ENCODE measurements at regions not wholly inside any gene's neighbourhood (a gene's known extent, or its start where the extent isn't known, plus 50 kb on each side); places are given as distances from the start of the nearest gene placed in this dataset.
"Not testable (repeated sequence)": the region's sequence is repeated elsewhere in the genome, so short reads cannot be mapped to it uniquely, and the experiment has no call there.

GRCh38 chr4:103885152-103885551 lies 165.4 kb upstream of the TACR3 start:
- no peak overlapping the region for H3K9ac ChIP-seq (ENCODE audit: low read length in 2 of 2)
- H3K9me3 ChIP-seq (ENCODE audit: control insufficient read depth in 2 of 2, low read length in 2 of 2): no peaks in the 10 kb centered on the region
- no peak overlapping the region for H3K4me3 ChIP-seq (ENCODE audit: low read length in 2 of 2)
- no peaks in the 10 kb centered on the region for H3K36me3 ChIP-seq (ENCODE audit: control insufficient read depth in 2 of 2, insufficient read depth in 2 of 2, low read length in 2 of 2)
- H3K4me1 ChIP-seq (ENCODE audit: control insufficient read depth, insufficient read depth, low read length): no peaks in the 10 kb centered on the region
- no peak overlapping the region for H3K27ac ChIP-seq (ENCODE audit: low read length)
- H3K27me3 ChIP-seq (ENCODE audit: control insufficient read depth in 1 of 2, insufficient read depth in 2 of 2, low read length in 2 of 2): no peaks in the 10 kb centered on the region

DNA sequence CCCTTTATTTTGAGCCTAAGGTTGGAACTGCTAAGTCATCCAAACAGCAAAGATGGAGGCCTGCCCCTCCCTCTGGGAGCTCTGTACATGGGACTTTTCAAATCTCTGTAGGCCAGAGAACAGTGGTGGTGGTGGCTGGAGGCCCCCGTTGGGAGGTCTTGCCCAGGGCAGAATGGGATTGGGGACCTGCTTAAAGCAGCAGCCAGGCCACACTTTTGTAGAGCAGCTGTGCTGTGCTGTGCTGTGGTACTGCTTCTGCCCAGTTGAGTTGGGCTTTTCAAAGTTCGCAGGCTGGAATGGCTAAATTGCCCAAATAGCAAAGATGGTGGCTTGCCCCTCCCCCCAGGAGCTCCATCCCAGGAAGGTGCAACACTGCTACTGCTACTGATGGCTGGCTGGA lies 147.5 kb upstream of the TACR3 start:
- no peaks in the 10 kb centered on the region for H3K36me3 ChIP-seq (ENCODE audit: control insufficient read depth in 2 of 2, insufficient read depth in 2 of 2, low read length in 2 of 2)
- no peaks in the 10 kb centered on the region for H3K4me1 ChIP-seq (ENCODE audit: control insufficient read depth, insufficient read depth, low read length)
- no peaks in the 10 kb centered on the region for H3K27me3 ChIP-seq (ENCODE audit: control insufficient read depth in 1 of 2, insufficient read depth in 2 of 2, low read length in 2 of 2)
- no peak overlapping the region for H3K27ac ChIP-seq (ENCODE audit: low read length)
- no peak overlapping the region for H3K4me3 ChIP-seq (ENCODE audit: low read length in 2 of 2)
- H3K9me3 ChIP-seq (ENCODE audit: control insufficient read depth in 2 of 2, low read length in 2 of 2): no peaks in the 10 kb centered on the region
- no peak overlapping the region for H3K9ac ChIP-seq (ENCODE audit: low read length in 2 of 2)

DNA sequence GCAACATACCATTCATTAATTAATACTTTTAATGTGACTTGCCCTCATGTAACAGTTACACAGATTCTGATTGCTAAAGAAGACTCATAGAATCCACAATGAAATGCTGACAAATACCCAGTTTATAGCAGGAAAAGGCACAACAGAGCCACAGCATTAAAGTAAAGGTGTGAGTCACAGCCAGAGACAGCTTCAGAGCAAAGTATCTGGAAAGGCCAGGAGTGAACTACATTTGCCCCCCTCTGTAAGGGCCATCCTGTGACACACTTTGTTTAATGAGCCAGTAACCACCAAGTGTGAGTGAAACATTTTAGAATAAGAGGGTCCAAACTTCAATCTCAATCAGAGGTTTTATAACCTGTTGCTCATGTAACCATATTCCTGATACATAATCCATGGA lies 133.8 kb upstream of the TACR3 start:
- no peaks in the 10 kb centered on the region for H3K9me3 ChIP-seq (ENCODE audit: control insufficient read depth in 2 of 2, low read length in 2 of 2)
- no peaks in the 10 kb centered on the region for H3K4me1 ChIP-seq (ENCODE audit: control insufficient read depth, insufficient read depth, low read length)
- no peaks in the 10 kb centered on the region for H3K27me3 ChIP-seq (ENCODE audit: control insufficient read depth in 1 of 2, insufficient read depth in 2 of 2, low read length in 2 of 2)
- no peaks in the 10 kb centered on the region for H3K36me3 ChIP-seq (ENCODE audit: control insufficient read depth in 2 of 2, insufficient read depth in 2 of 2, low read length in 2 of 2)
- H3K4me3 ChIP-seq (ENCODE audit: low read length in 2 of 2): no peak overlapping the region
- H3K9ac ChIP-seq (ENCODE audit: low read length in 2 of 2): no peak overlapping the region
- H3K27ac ChIP-seq (ENCODE audit: low read length): no peak overlapping the region

GRCh38 chr4:103853146-103853545 lies 133.4 kb upstream of the TACR3 start:
- Histone ChIP-seq H3K4me1 (ENCODE audit: control insufficient read depth, insufficient read depth, low read length) (no peaks in the 10 kb centered on the region), H3K4me3 (ENCODE audit: low read length in 2 of 2) (no peak overlapping the region), H3K9me3 (ENCODE audit: control insufficient read depth in 2 of 2, low read length in 2 of 2) (peaks cover 0 to 2% of the 10 kb centered on the region in 2 donors), H3K36me3 (ENCODE audit: control insufficient read depth in 2 of 2, insufficient read depth in 2 of 2, low read length in 2 of 2) (no peaks in the 10 kb centered on the region), H3K9ac (ENCODE audit: low read length in 2 of 2) (no peak overlapping the region), H3K27ac (ENCODE audit: low read length) (no peak overlapping the region), H3K27me3 (ENCODE audit: control insufficient read depth in 1 of 2, insufficient read depth in 2 of 2, low read length in 2 of 2) (no peaks in the 10 kb centered on the region)

DNA sequence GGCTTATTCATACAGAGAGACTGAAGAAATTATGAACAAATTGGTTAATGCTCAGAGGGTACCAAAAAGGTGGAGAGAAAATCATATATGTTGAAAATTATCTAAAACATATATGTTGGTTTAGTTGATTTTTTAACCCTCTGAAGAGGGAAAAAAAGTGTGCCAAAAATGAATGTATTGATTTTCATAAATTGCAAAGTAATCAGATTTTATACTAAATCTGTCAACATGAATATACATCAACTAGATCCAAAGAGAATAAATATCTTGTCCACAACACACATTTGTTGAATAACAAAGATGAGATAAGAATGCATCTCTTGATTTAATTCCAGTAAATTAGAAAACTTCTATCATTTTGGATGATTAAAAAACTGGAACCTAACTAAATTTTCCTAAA lies 125.3 kb upstream of the TACR3 start:
- no peaks in the 10 kb centered on the region for H3K27me3 ChIP-seq (ENCODE audit: control insufficient read depth in 1 of 2, insufficient read depth in 2 of 2, low read length in 2 of 2)
- peaks cover 0 to 4% of the 10 kb centered on the region in 2 donors for H3K9me3 ChIP-seq (ENCODE audit: control insufficient read depth in 2 of 2, low read length in 2 of 2)
- H3K27ac ChIP-seq (ENCODE audit: low read length): no peak overlapping the region
- no peak overlapping the region for H3K9ac ChIP-seq (ENCODE audit: low read length in 2 of 2)
- H3K36me3 ChIP-seq (ENCODE audit: control insufficient read depth in 2 of 2, insufficient read depth in 2 of 2, low read length in 2 of 2): no peaks in the 10 kb centered on the region
- H3K4me1 ChIP-seq (ENCODE audit: control insufficient read depth, insufficient read depth, low read length): no peaks in the 10 kb centered on the region
- no peak overlapping the region for H3K4me3 ChIP-seq (ENCODE audit: low read length in 2 of 2)

- Histone ChIP-seq H3K4me3 (ENCODE audit: low read length in 2 of 2) (no peak overlapping the region), H3K4me1 (ENCODE audit: control insufficient read depth, insufficient read depth, low read length) (no peaks in the 10 kb centered on the region), H3K9ac (ENCODE audit: low read length in 2 of 2) (no peak overlapping the region), H3K27ac (ENCODE audit: low read length) (no peak overlapping the region), H3K27me3 (ENCODE audit: control insufficient read depth in 1 of 2, insufficient read depth in 2 of 2, low read length in 2 of 2) (no peaks in the 10 kb centered on the region), H3K36me3 (ENCODE audit: control insufficient read depth in 2 of 2, insufficient read depth in 2 of 2, low read length in 2 of 2) (no peaks in the 10 kb centered on the region), H3K9me3 (ENCODE audit: control insufficient read depth in 2 of 2, low read length in 2 of 2) (no peaks in the 10 kb centered on the region)
Observed at GRCh38 chr4:103842637-103843239, 123.0 kb upstream of the TACR3 start.

GRCh38 chr4:103842076-103842475 lies 122.3 kb upstream of the TACR3 start:
- Histone ChIP-seq H3K9ac (ENCODE audit: low read length in 2 of 2) (no peak overlapping the region), H3K36me3 (ENCODE audit: control insufficient read depth in 2 of 2, insufficient read depth in 2 of 2, low read length in 2 of 2) (no peaks in the 10 kb centered on the region), H3K4me3 (ENCODE audit: low read length in 2 of 2) (no peak overlapping the region), H3K4me1 (ENCODE audit: control insufficient read depth, insufficient read depth, low read length) (no peaks in the 10 kb centered on the region), H3K27me3 (ENCODE audit: control insufficient read depth in 1 of 2, insufficient read depth in 2 of 2, low read length in 2 of 2) (no peaks in the 10 kb centered on the region), H3K27ac (ENCODE audit: low read length) (no peak overlapping the region), H3K9me3 (ENCODE audit: control insufficient read depth in 2 of 2, low read length in 2 of 2) (no peaks in the 10 kb centered on the region)

DNA sequence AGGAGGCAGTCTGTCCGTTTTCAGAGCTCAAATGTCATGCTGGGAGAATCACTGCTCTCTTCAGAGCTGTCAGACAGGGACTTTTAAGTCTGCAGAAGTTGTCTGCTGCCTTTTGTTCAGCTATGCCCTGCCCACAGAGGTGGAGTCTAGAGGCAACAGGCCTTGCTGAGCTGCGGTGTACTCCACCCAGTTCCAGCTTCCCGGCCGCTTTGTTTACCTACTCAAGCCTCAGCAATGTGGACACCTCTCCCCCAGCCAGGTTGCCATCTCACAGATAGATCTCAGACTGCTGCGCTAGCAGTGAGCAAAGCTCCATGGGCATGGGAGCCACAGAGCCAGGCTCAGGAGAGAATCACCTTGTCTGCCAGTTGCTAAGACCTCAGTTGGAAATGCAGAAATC lies 90.5 kb upstream of the TACR3 start:
- H3K27ac ChIP-seq (ENCODE audit: low read length); H3K9me3 ChIP-seq (ENCODE audit: control insufficient read depth in 2 of 2, low read length in 2 of 2): not testable (repeated sequence)

GRCh38 chr4:103802766-103803165 lies 83.0 kb upstream of the TACR3 start:
- no peak overlapping the region for H3K27ac ChIP-seq (ENCODE audit: low read length)
- H3K4me3 ChIP-seq (ENCODE audit: low read length in 2 of 2): no peak overlapping the region
- no peaks in the 10 kb centered on the region for H3K36me3 ChIP-seq (ENCODE audit: control insufficient read depth in 2 of 2, insufficient read depth in 2 of 2, low read length in 2 of 2)
- no peak overlapping the region for H3K9ac ChIP-seq (ENCODE audit: low read length in 2 of 2)
- H3K4me1 ChIP-seq (ENCODE audit: control insufficient read depth, insufficient read depth, low read length): no peaks in the 10 kb centered on the region
- no peaks in the 10 kb centered on the region for H3K9me3 ChIP-seq (ENCODE audit: control insufficient read depth in 2 of 2, low read length in 2 of 2)
- H3K27me3 ChIP-seq (ENCODE audit: control insufficient read depth in 1 of 2, insufficient read depth in 2 of 2, low read length in 2 of 2): no peaks in the 10 kb centered on the region

More for the DNA sequence above, 90.5 kb upstream of the TACR3 start:
- H3K27me3 ChIP-seq (ENCODE audit: control insufficient read depth in 1 of 2, insufficient read depth in 2 of 2, low read length in 2 of 2); H3K4me3 ChIP-seq (ENCODE audit: low read length in 2 of 2); H3K9ac ChIP-seq (ENCODE audit: low read length in 2 of 2); H3K4me1 ChIP-seq (ENCODE audit: control insufficient read depth, insufficient read depth, low read length); H3K36me3 ChIP-seq (ENCODE audit: control insufficient read depth in 2 of 2, insufficient read depth in 2 of 2, low read length in 2 of 2): not testable (repeated sequence)

DNA sequence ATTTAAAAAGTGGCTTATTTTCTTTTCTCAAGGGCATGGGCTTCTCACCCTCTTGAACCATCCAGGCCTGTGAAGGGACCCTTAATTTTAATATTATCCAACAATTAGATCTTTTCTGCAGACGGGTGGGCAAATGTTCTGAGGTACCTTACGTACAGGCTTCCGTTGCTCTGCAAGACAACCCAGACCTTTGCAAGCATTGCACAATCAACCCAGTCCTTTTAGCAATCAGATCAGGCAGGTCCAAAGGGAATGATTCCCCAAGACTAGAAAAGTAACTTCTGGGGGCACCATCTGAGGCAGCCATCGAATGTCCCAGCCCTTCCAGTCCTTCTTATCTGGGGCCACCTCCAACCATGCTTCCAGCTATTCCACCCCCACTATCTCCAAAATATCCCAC lies 67.3 kb upstream of the TACR3 start:
- H3K27me3 ChIP-seq (ENCODE audit: control insufficient read depth in 1 of 2, insufficient read depth in 2 of 2, low read length in 2 of 2): no peaks in the 10 kb centered on the region
- no peaks in the 10 kb centered on the region for H3K36me3 ChIP-seq (ENCODE audit: control insufficient read depth in 2 of 2, insufficient read depth in 2 of 2, low read length in 2 of 2)
- no peak overlapping the region for H3K27ac ChIP-seq (ENCODE audit: low read length)
- H3K9ac ChIP-seq (ENCODE audit: low read length in 2 of 2): no peak overlapping the region
- peaks cover 6 to 10% of the 10 kb centered on the region in 2 donors for H3K9me3 ChIP-seq (ENCODE audit: control insufficient read depth in 2 of 2, low read length in 2 of 2)
- no peak overlapping the region for H3K4me3 ChIP-seq (ENCODE audit: low read length in 2 of 2)
- H3K4me1 ChIP-seq (ENCODE audit: control insufficient read depth, insufficient read depth, low read length): no peaks in the 10 kb centered on the region

- Histone ChIP-seq H3K27me3 (ENCODE audit: control insufficient read depth in 1 of 2, insufficient read depth in 2 of 2, low read length in 2 of 2) (no peaks in the 10 kb centered on the region), H3K36me3 (ENCODE audit: control insufficient read depth in 2 of 2, insufficient read depth in 2 of 2, low read length in 2 of 2) (no peaks in the 10 kb centered on the region), H3K9me3 (ENCODE audit: control insufficient read depth in 2 of 2, low read length in 2 of 2) (peaks cover 6 to 10% of the 10 kb centered on the region in 2 donors), H3K4me1 (ENCODE audit: control insufficient read depth, insufficient read depth, low read length) (no peaks in the 10 kb centered on the region), H3K27ac (ENCODE audit: low read length) (no peak overlapping the region), H3K4me3 (ENCODE audit: low read length in 2 of 2) (no peak overlapping the region), H3K9ac (ENCODE audit: low read length in 2 of 2) (no peak overlapping the region)
Observed at GRCh38 chr4:103786593-103786992, 66.8 kb upstream of the TACR3 start.

Measured in stomach smooth muscle (tissue), 2 donors.